GM12878 (cell line): ENCODE measurements at regions not wholly inside any gene's neighbourhood (a gene's known extent, or its start where the extent isn't known, plus 50 kb on each side); places are given as distances from the start of the nearest gene placed in this dataset.

ENCODE experiments used
- FOXK2 ChIP-seq: fragments of 450-650 bp; IDR thresholded peaks from 2 replicates; pipeline ENCODE4 v1.6.1; 2017; ENCODE audit warnings: mild to moderate bottlenecking, moderate library complexity
- TF ChIP-seq, protein P1 (sequence below), 3 experiments: IDR thresholded peaks in 2 of 3; conservative IDR thresholded peaks in 1 of 3; 2 replicates each; pipeline ENCODE4 v1.5.1; 2011; ENCODE audit warnings: low read depth in 3 of 3, low read length in 3 of 3, mild to moderate bottlenecking in 3 of 3, control low read depth in 2 of 3, moderate library complexity in 2 of 3, inconsistent platforms in 1 of 3, mixed read lengths in 1 of 3; ENCODE audit not compliant: control insufficient read depth in 2 of 3, insufficient read depth in 1 of 3; ENCODE audit errors: extremely low read depth in 1 of 3

DNA sequence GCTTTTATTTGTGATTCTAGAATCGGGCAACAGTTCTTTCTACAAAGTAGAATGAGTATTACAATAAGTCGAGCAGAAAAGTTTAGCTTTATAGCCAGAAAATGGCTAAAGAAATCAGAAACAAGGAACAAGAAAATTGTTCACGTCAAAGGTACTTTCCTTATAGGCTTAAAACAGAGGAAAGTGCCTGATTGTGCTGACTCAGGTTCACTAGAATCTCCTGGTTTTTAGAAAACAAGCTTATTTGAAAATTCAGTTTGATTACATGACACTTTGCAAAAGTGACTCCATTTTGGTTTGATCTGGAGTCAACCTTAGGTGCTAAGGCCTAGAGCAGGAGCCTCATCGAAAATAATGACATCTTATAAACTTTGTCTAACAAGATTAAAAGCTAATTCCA lies 564.7 kb upstream of the FLRT2 start:
- TF ChIP-seq, protein P1, sequence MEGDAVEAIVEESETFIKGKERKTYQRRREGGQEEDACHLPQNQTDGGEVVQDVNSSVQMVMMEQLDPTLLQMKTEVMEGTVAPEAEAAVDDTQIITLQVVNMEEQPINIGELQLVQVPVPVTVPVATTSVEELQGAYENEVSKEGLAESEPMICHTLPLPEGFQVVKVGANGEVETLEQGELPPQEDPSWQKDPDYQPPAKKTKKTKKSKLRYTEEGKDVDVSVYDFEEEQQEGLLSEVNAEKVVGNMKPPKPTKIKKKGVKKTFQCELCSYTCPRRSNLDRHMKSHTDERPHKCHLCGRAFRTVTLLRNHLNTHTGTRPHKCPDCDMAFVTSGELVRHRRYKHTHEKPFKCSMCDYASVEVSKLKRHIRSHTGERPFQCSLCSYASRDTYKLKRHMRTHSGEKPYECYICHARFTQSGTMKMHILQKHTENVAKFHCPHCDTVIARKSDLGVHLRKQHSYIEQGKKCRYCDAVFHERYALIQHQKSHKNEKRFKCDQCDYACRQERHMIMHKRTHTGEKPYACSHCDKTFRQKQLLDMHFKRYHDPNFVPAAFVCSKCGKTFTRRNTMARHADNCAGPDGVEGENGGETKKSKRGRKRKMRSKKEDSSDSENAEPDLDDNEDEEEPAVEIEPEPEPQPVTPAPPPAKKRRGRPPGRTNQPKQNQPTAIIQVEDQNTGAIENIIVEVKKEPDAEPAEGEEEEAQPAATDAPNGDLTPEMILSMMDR (IDR thresholded peaks at IDR 0.05 in 2 of 3, conservative IDR thresholded peaks at IDR 0.05 in 1 of 3; ENCODE audit: control insufficient read depth in 2 of 3, extremely low read depth in 1 of 3, insufficient read depth in 1 of 3, low read depth in 3 of 3, low read length in 3 of 3) = no peak
- no peak for TF ChIP-seq FOXK2
